GM12865 (cell line): ENCODE measurements at regions not wholly inside any gene's neighbourhood (a gene's known extent, or its start where the extent isn't known, plus 50 kb on each side); places are given as distances from the start of the nearest gene placed in this dataset.

ENCODE experiments used
- DNase-seq: peaks from one replicate; pipeline ENCODE4 v3.0.0; 2010; ENCODE audit warnings: low read depth
- H3K4me3 ChIP-seq: 2 replicates; pipeline ENCODE4 v1.5.1; 2011; ENCODE audit warnings: mild to moderate bottlenecking, low read depth, low read length, control low read depth
- TF ChIP-seq, protein P1 (sequence below): IDR thresholded peaks from 2 replicates; pipeline ENCODE4 v1.5.1; 2011; ENCODE audit warnings: low read length, control low read depth, low read depth, inconsistent platforms; ENCODE audit not compliant: insufficient read depth; ENCODE audit errors: missing control alignments

DNA sequence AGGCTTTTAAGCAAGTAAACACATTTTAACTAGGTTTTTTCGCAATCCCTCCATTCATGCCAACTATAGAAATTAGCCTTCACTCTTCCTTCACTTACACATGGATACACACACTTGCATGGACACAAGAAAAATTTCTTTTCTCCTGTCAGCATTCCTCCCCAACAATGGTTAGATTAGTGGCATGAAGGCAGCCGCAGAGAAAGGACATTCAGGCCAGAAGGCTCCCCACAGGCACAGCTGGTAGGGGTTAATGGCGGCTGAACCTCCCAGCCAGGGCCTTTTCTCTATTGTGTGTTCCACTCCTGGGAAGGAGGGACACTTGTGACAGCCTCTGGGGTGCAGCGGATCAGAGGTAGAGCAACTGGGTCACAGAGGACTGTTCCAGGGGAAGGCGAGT, 255.0 kb upstream of the SP8 start:
- TF ChIP-seq, protein P1, sequence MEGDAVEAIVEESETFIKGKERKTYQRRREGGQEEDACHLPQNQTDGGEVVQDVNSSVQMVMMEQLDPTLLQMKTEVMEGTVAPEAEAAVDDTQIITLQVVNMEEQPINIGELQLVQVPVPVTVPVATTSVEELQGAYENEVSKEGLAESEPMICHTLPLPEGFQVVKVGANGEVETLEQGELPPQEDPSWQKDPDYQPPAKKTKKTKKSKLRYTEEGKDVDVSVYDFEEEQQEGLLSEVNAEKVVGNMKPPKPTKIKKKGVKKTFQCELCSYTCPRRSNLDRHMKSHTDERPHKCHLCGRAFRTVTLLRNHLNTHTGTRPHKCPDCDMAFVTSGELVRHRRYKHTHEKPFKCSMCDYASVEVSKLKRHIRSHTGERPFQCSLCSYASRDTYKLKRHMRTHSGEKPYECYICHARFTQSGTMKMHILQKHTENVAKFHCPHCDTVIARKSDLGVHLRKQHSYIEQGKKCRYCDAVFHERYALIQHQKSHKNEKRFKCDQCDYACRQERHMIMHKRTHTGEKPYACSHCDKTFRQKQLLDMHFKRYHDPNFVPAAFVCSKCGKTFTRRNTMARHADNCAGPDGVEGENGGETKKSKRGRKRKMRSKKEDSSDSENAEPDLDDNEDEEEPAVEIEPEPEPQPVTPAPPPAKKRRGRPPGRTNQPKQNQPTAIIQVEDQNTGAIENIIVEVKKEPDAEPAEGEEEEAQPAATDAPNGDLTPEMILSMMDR = no peak
- H3K4me3 ChIP-seq = no peak overlapping the region

DNA sequence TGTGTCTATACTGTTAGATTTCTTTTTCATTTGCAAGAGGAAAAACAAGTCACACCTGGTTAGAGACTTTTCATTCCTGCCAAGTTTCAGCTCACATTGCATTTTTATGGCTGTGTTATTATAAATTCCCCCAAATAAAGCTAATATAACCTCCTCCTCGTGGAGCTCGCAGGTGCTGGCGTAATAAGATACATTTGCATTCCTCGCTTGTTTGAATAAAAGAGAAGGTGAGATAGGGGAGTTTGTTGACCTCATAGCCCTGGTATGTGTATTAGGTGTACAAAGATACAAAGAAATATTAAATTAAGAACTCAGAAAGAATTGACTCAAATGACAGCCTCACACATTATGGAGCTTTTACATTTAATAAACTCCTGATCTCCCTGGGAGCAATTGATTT, 257.7 kb upstream of the SP8 start:
- no peak for DNase-seq
- TF ChIP-seq, protein P1 = no peak

More for the DNA sequence above, 255.0 kb upstream of the SP8 start:
- DNase-seq = no peak

DNA sequence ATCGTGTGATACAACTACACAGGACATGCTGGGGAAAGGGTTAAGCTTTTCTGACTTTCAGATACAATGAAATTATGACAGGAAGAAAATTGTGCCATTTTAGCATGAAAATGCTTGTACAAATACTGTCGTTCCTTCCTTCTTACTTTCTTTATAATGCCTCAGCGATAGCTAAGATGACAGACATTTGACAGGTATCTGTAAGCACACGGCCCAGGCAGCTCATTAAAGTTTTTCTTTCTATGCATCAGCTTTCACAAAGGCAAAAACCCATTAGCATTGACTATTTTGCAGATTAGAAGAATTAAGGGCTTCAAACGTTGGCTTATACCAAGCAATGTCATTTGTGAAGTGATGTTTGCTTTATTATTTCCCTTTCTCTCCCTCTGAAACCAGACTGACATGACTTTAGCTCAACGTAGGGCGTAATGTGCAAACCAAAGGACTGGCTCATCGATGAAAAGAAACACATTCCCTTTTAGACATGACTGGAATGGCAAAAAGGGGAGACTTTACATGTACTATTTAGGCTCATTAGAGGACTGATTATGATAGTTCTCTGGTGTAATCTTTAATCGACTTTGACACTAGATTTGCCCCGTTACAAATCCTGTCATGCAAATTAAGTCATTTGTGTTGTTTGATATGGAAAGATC, 258.4 kb upstream of the SP8 start:
- no peak overlapping the region for H3K4me3 ChIP-seq
- TF ChIP-seq, protein P1 = no peak
- no peak for DNase-seq

More for the DNA sequence above, 257.7 kb upstream of the SP8 start:
- H3K4me3 ChIP-seq = no peak overlapping the region

DNA sequence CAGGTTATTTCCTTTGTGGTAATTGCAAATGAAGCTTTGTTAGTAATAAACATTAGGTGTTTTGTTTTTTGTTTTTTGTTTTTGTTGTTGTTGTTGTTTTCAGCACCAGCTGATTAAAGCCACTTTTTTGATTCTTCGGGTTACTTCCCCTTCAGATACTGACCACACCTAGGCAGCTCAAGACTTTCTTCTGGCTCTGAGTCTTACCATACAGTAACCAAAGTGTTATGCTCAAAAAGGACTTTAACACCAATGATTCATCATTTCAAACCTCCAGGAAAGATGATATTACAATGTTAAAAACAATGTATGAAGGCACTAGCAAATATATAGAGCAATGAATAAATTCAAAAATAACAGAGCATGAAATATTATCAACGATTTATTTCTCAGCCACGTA, 265.2 kb upstream of the SP8 start:
- DNase-seq = no peak
- no peak overlapping the region for H3K4me3 ChIP-seq
- TF ChIP-seq, protein P1 = no peak

DNA sequence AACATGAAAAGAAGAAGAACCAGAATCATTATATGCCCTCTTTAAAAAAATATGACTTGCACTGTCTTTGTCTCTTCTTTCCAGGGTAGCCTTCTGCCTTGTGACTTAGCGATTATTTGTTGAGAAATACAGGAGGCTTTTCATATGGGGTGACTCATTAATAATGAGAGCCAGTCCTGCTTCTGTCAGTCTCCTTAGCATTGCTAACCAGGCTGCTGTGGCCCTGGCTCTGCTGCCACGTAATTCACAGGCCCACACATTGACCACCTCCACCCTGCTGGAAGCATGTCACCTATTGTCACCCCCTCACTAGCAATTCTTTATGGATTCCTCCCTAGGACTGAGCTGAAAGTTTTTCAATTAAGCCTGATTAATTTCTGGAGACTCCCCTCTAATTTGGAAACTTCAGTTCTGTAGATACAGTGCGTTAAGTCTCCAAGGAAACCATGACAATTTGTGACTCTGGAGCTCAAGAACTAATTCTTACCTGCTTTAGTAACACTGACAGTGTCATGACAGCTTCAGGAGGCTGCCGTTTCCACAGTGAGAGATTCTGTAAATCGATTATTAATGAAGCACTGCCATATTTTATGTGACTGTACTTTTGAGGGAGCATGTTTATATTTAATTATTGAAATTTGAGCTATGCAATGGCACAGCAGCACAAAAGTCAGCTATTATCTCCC, 267.9 kb upstream of the SP8 start:
- TF ChIP-seq, protein P1 = no peak
- no peak overlapping the region for H3K4me3 ChIP-seq
- no peak for DNase-seq

DNA sequence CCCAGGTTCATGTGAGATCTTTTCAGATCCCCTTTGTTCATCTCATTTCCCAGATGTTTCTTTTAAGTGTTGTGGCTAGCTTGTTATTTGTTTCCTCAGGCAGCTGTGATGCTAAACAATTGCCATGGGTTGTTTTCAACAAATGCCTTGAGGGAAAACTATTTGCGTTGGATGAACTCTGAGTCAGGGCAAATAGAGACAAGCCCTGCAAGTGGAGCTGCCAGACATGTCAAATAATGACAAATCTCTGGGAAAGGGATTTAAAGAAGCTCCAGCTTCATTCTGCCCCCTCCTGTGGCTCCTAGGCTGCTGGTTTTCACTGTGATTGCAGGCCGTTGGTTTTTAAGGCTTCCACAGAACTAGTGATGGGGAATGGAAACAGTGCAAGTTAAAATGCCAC, 272.4 kb upstream of the SP8 start:
- no peak for DNase-seq
- TF ChIP-seq, protein P1 = no peak
- no peak overlapping the region for H3K4me3 ChIP-seq
